ENCODE measurements at regions not wholly inside any gene's neighbourhood (a gene's known extent, or its start where the extent isn't known, plus 50 kb on each side); places are given as distances from the start of the nearest gene placed in this dataset.
"Not testable (repeated sequence)": the region's sequence is repeated elsewhere in the genome, so short reads cannot be mapped to it uniquely, and the experiment has no call there.

- ATAC-seq: peak; percentile 81
- H3K9me2 ChIP-seq (ENCODE audit: insufficient read depth); H3K36me3 Mint-ChIP-seq (ENCODE audit: low read depth); H2AFZ ChIP-seq; H3K79me2 ChIP-seq (replicated peaks; ENCODE audit: insufficient read depth); H3K4me2 ChIP-seq; H3F3A ChIP-seq (replicated peaks; ENCODE audit: low read depth); H4K20me1 ChIP-seq (replicated peaks; ENCODE audit: insufficient read depth); H3K4me1 Mint-ChIP-seq; H3K27me3 ChIP-seq (ENCODE audit: insufficient read depth); H3K27ac ChIP-seq (ENCODE audit: low read depth); H3K27me3 Mint-ChIP-seq (ENCODE audit: insufficient read depth, low read depth, poor library complexity); H3K36me3 ChIP-seq (ENCODE audit: insufficient read depth); H3K27ac Mint-ChIP-seq; H3K9me3 Mint-ChIP-seq; H3K4me3 ChIP-seq; DNase-seq (ENCODE audit: low spot score); H3K4me1 ChIP-seq (ENCODE audit: insufficient read depth); H3K4me3 Mint-ChIP-seq: not testable (repeated sequence)
These were observed 2327.3 kb upstream of the TPTE start for GRCh38 chr21:8194042-8194441.

- peak; percentile 11 for ATAC-seq
- not testable (repeated sequence) for H4K20me1 ChIP-seq (replicated peaks; ENCODE audit: insufficient read depth); H3K9me3 Mint-ChIP-seq
These were observed 2323.9 kb upstream of the TPTE start for GRCh38 chr21:8197377-8198027.

GRCh38 chr21:8205094-8205891 is 2316.1 kb upstream of the TPTE start:
- H3K4me3 ChIP-seq; H3K36me3 Mint-ChIP-seq (ENCODE audit: low read depth); H2AFZ ChIP-seq; H3K4me3 Mint-ChIP-seq; H3K27me3 Mint-ChIP-seq (ENCODE audit: insufficient read depth, low read depth, poor library complexity); DNase-seq (ENCODE audit: low spot score); H3K9me2 ChIP-seq (ENCODE audit: insufficient read depth); H3K4me1 ChIP-seq (ENCODE audit: insufficient read depth); H3F3A ChIP-seq (replicated peaks; ENCODE audit: low read depth); H4K20me1 ChIP-seq (replicated peaks; ENCODE audit: insufficient read depth); H3K4me2 ChIP-seq; H3K27me3 ChIP-seq (ENCODE audit: insufficient read depth); H3K9me3 Mint-ChIP-seq; H3K4me1 Mint-ChIP-seq; H3K27ac Mint-ChIP-seq; H3K27ac ChIP-seq (ENCODE audit: low read depth); H3K79me2 ChIP-seq (replicated peaks; ENCODE audit: insufficient read depth); H3K36me3 ChIP-seq (ENCODE audit: insufficient read depth): not testable (repeated sequence)
- ATAC-seq: peak; percentile 100

More at GRCh38 chr21:8197377-8198027, 2323.9 kb upstream of the TPTE start:
- H3K27me3 ChIP-seq (ENCODE audit: insufficient read depth); H2AFZ ChIP-seq; H3K4me1 Mint-ChIP-seq; H3K4me2 ChIP-seq; H3K27ac Mint-ChIP-seq; H3K4me3 ChIP-seq; H3K27ac ChIP-seq (ENCODE audit: low read depth); H3K9me2 ChIP-seq (ENCODE audit: insufficient read depth); H3K27me3 Mint-ChIP-seq (ENCODE audit: insufficient read depth, low read depth, poor library complexity); H3K4me3 Mint-ChIP-seq; H3K79me2 ChIP-seq (replicated peaks; ENCODE audit: insufficient read depth); H3K36me3 ChIP-seq (ENCODE audit: insufficient read depth); H3K36me3 Mint-ChIP-seq (ENCODE audit: low read depth); H3K4me1 ChIP-seq (ENCODE audit: insufficient read depth); DNase-seq (ENCODE audit: low spot score); H3F3A ChIP-seq (replicated peaks; ENCODE audit: low read depth): not testable (repeated sequence)

- H3K27ac ChIP-seq (ENCODE audit: low read depth); H3K36me3 Mint-ChIP-seq (ENCODE audit: low read depth); H3K9me2 ChIP-seq (ENCODE audit: insufficient read depth); DNase-seq (ENCODE audit: low spot score); H3K4me2 ChIP-seq; H3K4me1 ChIP-seq (ENCODE audit: insufficient read depth); H3K27me3 Mint-ChIP-seq (ENCODE audit: insufficient read depth, low read depth, poor library complexity); H4K20me1 ChIP-seq (replicated peaks; ENCODE audit: insufficient read depth); H3K4me3 Mint-ChIP-seq; H3K79me2 ChIP-seq (replicated peaks; ENCODE audit: insufficient read depth); H3K36me3 ChIP-seq (ENCODE audit: insufficient read depth); H3F3A ChIP-seq (replicated peaks; ENCODE audit: low read depth); H3K27ac Mint-ChIP-seq; H3K27me3 ChIP-seq (ENCODE audit: insufficient read depth); H3K4me1 Mint-ChIP-seq; ATAC-seq; H2AFZ ChIP-seq; H3K4me3 ChIP-seq; H3K9me3 Mint-ChIP-seq: not testable (repeated sequence)
These were observed 2315.5 kb upstream of the TPTE start for GRCh38 chr21:8205892-8206188.

- not testable (repeated sequence) for H3K9me3 Mint-ChIP-seq; H2AFZ ChIP-seq; H3K36me3 ChIP-seq (ENCODE audit: insufficient read depth); H3K4me3 ChIP-seq; H3K36me3 Mint-ChIP-seq (ENCODE audit: low read depth); H3K27me3 ChIP-seq (ENCODE audit: insufficient read depth); H3K4me2 ChIP-seq; H3K4me1 ChIP-seq (ENCODE audit: insufficient read depth); H3K9me2 ChIP-seq (ENCODE audit: insufficient read depth); H4K20me1 ChIP-seq (replicated peaks; ENCODE audit: insufficient read depth); H3K27ac ChIP-seq (ENCODE audit: low read depth); H3K79me2 ChIP-seq (replicated peaks; ENCODE audit: insufficient read depth); ATAC-seq; DNase-seq (ENCODE audit: low spot score); H3K27ac Mint-ChIP-seq; H3F3A ChIP-seq (replicated peaks; ENCODE audit: low read depth); H3K27me3 Mint-ChIP-seq (ENCODE audit: insufficient read depth, low read depth, poor library complexity); H3K4me1 Mint-ChIP-seq; H3K4me3 Mint-ChIP-seq
These were observed 2308.3 kb upstream of the TPTE start for GRCh38 chr21:8212986-8213550.

GRCh38 chr21:8214539-8214938 is 2306.8 kb upstream of the TPTE start:
- not testable (repeated sequence) for H3K36me3 Mint-ChIP-seq (ENCODE audit: low read depth); H3K79me2 ChIP-seq (replicated peaks; ENCODE audit: insufficient read depth); H3K27ac Mint-ChIP-seq; H4K20me1 ChIP-seq (replicated peaks; ENCODE audit: insufficient read depth); DNase-seq (ENCODE audit: low spot score); H3K4me1 ChIP-seq (ENCODE audit: insufficient read depth); H3K4me3 Mint-ChIP-seq; H3K4me3 ChIP-seq; H3K4me2 ChIP-seq; H3K4me1 Mint-ChIP-seq; H3K9me3 Mint-ChIP-seq; H3K9me2 ChIP-seq (ENCODE audit: insufficient read depth); H3K27me3 Mint-ChIP-seq (ENCODE audit: insufficient read depth, low read depth, poor library complexity); ATAC-seq; H3K27me3 ChIP-seq (ENCODE audit: insufficient read depth); H2AFZ ChIP-seq; H3K27ac ChIP-seq (ENCODE audit: low read depth); H3K36me3 ChIP-seq (ENCODE audit: insufficient read depth); H3F3A ChIP-seq (replicated peaks; ENCODE audit: low read depth)

Data from GM23338 (cell line).